H9 (cell line): ENCODE measurements at regions not wholly inside any gene's neighbourhood (a gene's known extent, or its start where the extent isn't known, plus 50 kb on each side); places are given as distances from the start of the nearest gene placed in this dataset.

Experiments
- DNase-seq: peaks from one replicate; pipeline ENCODE4 v3.0.0-alpha.2; 2017
- H2AFZ ChIP-seq: one replicate; pipeline ENCODE4 v1.6.1; 2013; ENCODE audit warnings: mild to moderate bottlenecking, low read length, control low read depth, moderate library complexity
- H2AK5ac ChIP-seq: 2 replicates; pipeline ENCODE4 v1.6.1; 2013; ENCODE audit warnings: low read length, control low read depth, mixed read lengths; ENCODE audit not compliant: insufficient read length
- H2BK120ac ChIP-seq: one replicate; pipeline ENCODE4 v1.6.1; 2013; ENCODE audit warnings: low read depth, mild to moderate bottlenecking, low read length, control low read depth, inconsistent platforms; ENCODE audit not compliant: poor library complexity, severe bottlenecking
- H2BK12ac ChIP-seq: 2 replicates; pipeline ENCODE4 v1.6.1; 2013; ENCODE audit warnings: low read length, control low read depth, mixed read lengths, low read depth; ENCODE audit not compliant: insufficient read length
- H2BK15ac ChIP-seq: 2 replicates; pipeline ENCODE4 v1.6.1; 2013; ENCODE audit warnings: low read depth, low read length, control low read depth
- H2BK20ac ChIP-seq: one replicate; pipeline ENCODE4 v1.6.1; 2013; ENCODE audit warnings: low read depth, mild to moderate bottlenecking, low read length, control low read depth, inconsistent platforms; ENCODE audit not compliant: poor library complexity, severe bottlenecking
- H2BK5ac ChIP-seq: 2 replicates; pipeline ENCODE4 v1.6.1; 2013; ENCODE audit warnings: low read length, control low read depth, mixed read lengths; ENCODE audit not compliant: insufficient read length
- H3K14ac ChIP-seq: 2 replicates; pipeline ENCODE4 v1.6.1; 2013; ENCODE audit warnings: low read length, control low read depth; ENCODE audit not compliant: insufficient read depth
- H3K18ac ChIP-seq: 2 replicates; pipeline ENCODE4 v1.6.1; 2013; ENCODE audit warnings: low read depth, mild to moderate bottlenecking, mixed read lengths, low read length, control low read depth; ENCODE audit not compliant: insufficient read length
- H3K23ac ChIP-seq: 2 replicates; pipeline ENCODE4 v1.6.1; 2013; ENCODE audit warnings: low read length, control low read depth, mixed read lengths, low read depth; ENCODE audit not compliant: insufficient read length
- H3K23me2 ChIP-seq: 2 replicates; pipeline ENCODE4 v1.6.1; 2013; ENCODE audit warnings: low read depth, mild to moderate bottlenecking, mixed read lengths, low read length, control low read depth; ENCODE audit not compliant: insufficient read length, poor library complexity, severe bottlenecking
- H3K27ac ChIP-seq: 2 replicates; pipeline ENCODE4 v1.5.1; 2013; ENCODE audit warnings: low read length, control low read depth, mixed read lengths, low read depth; ENCODE audit not compliant: insufficient read length
- H3K27me3 ChIP-seq: 2 replicates; pipeline ENCODE4 v1.6.1; 2013; ENCODE audit warnings: low read length, control low read depth, inconsistent platforms; ENCODE audit not compliant: insufficient read depth
- H3K4ac ChIP-seq: 2 replicates; pipeline ENCODE4 v1.6.1; 2013; ENCODE audit warnings: low read depth, mild to moderate bottlenecking, control low read depth, inconsistent platforms, low read length, moderate library complexity
- H3K4me1 ChIP-seq: 2 replicates; pipeline ENCODE4 v1.6.1; 2013; ENCODE audit warnings: low read length, control low read depth, inconsistent platforms; ENCODE audit not compliant: insufficient read depth
- H3K4me2 ChIP-seq: 2 replicates; pipeline ENCODE4 v1.6.1; 2013; ENCODE audit warnings: low read length, control low read depth, mixed read lengths; ENCODE audit not compliant: insufficient read length, insufficient read depth
- H3K56ac ChIP-seq: 2 replicates; pipeline ENCODE4 v1.6.1; 2013; ENCODE audit warnings: low read depth, mild to moderate bottlenecking, mixed read lengths, low read length, control low read depth; ENCODE audit not compliant: insufficient read length
- H3K79me1 ChIP-seq: 2 replicates; pipeline ENCODE4 v1.6.1; 2013; ENCODE audit warnings: low read depth, mild to moderate bottlenecking, moderate library complexity, low read length, control low read depth, inconsistent platforms; ENCODE audit not compliant: insufficient read depth, poor library complexity, severe bottlenecking
- H3K79me2 ChIP-seq: 2 replicates; pipeline ENCODE4 v1.6.1; 2013; ENCODE audit warnings: low read length, control low read depth, inconsistent platforms; ENCODE audit not compliant: insufficient read depth
- H3K9ac ChIP-seq: 2 replicates; pipeline ENCODE4 v1.6.1; 2013; ENCODE audit warnings: low read length, control low read depth, mixed read lengths; ENCODE audit not compliant: insufficient read length; ENCODE audit errors: extremely low read depth
- H3K9me3 ChIP-seq: one replicate; pipeline ENCODE4 v1.6.1; 2013; ENCODE audit warnings: low read depth, low read length, inconsistent platforms; ENCODE audit not compliant: control insufficient read depth
- H3T11ph ChIP-seq: one replicate; pipeline ENCODE4 v1.6.1; 2013; ENCODE audit warnings: mild to moderate bottlenecking, low read length, control low read depth, inconsistent platforms
- H4K20me1 ChIP-seq: one replicate; pipeline ENCODE4 v1.6.1; 2013; ENCODE audit not compliant: control insufficient read depth, insufficient read length, insufficient read depth
- H4K5ac ChIP-seq: 2 replicates; pipeline ENCODE4 v1.6.1; 2013; ENCODE audit warnings: low read depth, mild to moderate bottlenecking, mixed read lengths, low read length, control low read depth; ENCODE audit not compliant: insufficient read length
- H4K8ac ChIP-seq: replicated peaks from 2 replicates; pipeline ENCODE4 v1.6.1; 2013; ENCODE audit warnings: low read length, control low read depth, mixed read lengths, low read depth; ENCODE audit not compliant: insufficient read length
- H4K91ac ChIP-seq: 2 replicates; pipeline ENCODE4 v1.6.1; 2013; ENCODE audit warnings: low read depth, mild to moderate bottlenecking, moderate library complexity, mixed read lengths, low read length, control low read depth; ENCODE audit not compliant: insufficient read length
- H3K27ac Mint-ChIP-seq, 3 experiments: 2 replicates in 2 of 3; 3 replicates in 1 of 3; pipeline ENCODE4 v1.8.0; 2020 to 2021; ENCODE audit warnings: mixed read lengths in 3 of 3, mild to moderate bottlenecking in 1 of 3, moderate library complexity in 1 of 3
- H3K27me3 Mint-ChIP-seq: 2 replicates; pipeline ENCODE4 v1.8.0; 2021; ENCODE audit warnings: low read depth, mild to moderate bottlenecking, moderate library complexity, mixed read lengths
- H3K36me3 Mint-ChIP-seq, 3 experiments: 2 replicates in 2 of 3; 3 replicates in 1 of 3; pipeline ENCODE4 v1.8.0; 2020 to 2021; ENCODE audit warnings: low read depth in 3 of 3, mixed read lengths in 3 of 3; ENCODE audit not compliant: insufficient read depth in 1 of 3
- H3K4me1 Mint-ChIP-seq, 2 experiments: 2 replicates each; pipeline ENCODE4 v1.8.0; 2020; ENCODE audit warnings: mixed read lengths in 2 of 2
- H3K4me3 Mint-ChIP-seq, 2 experiments: 2 replicates in 1 of 2; 3 replicates in 1 of 2; pipeline ENCODE4 v1.8.0; 2020 to 2021; ENCODE audit warnings: mild to moderate bottlenecking in 2 of 2, mixed read lengths in 2 of 2, moderate library complexity in 1 of 2
- H3K9me3 Mint-ChIP-seq, 2 experiments: 2 replicates in 1 of 2; 3 replicates in 1 of 2; pipeline ENCODE4 v1.8.0; 2020; ENCODE audit warnings: mild to moderate bottlenecking in 2 of 2, mixed read lengths in 2 of 2, moderate library complexity in 1 of 2
- WGBS: extraction: QIAGEN DNeasy Blood & Tissue Kit; methylation state at CpG from one replicate; pipeline ENCODE4 v1.1.7; 2013; ENCODE audit warnings: missing lambda C conversion rate, low lambda C conversion rate, mixed read lengths; ENCODE audit not compliant: insufficient read length; ENCODE audit errors: extremely low coverage; 5-methylcytosine and 5-hydroxymethylcytosine counted together
- TF ChIP-seq, protein P1 (sequence below): fragments of 200-600 bp; sonication (generic); conservative IDR thresholded peaks from 3 replicates; pipeline ENCODE4 v1.8.0; 2021; ENCODE audit warnings: antibody characterized with exemption, mild to moderate bottlenecking

DNA sequence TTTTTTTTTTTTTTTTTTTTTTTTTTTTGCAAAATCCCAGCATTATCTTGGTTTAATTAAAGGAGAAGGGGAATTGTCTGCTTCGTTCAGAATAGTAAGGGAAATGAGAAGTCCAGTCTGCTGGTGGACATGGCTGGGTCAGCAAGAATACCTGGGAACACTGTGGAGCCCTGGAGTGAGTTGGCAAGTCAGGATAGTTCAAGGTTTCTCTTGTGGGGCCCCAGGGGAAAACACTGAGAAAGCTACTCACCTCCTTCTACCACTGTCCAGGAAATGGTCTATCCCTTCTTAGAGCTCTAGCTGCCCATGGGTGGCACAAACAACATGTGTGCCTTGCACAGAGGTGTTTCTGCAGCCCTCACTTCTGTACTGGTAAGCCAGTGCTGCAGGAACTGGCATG, 169.1 kb upstream of the SIX2 start:
- Histone ChIP-seq H3T11ph (no peak overlapping the region), H3K18ac (no peak overlapping the region), H3K56ac (no peak overlapping the region), H2BK20ac (no peak overlapping the region), H3K23ac (no peak overlapping the region), H2BK15ac (no peak overlapping the region), H3K4me2 (no peak overlapping the region), H3K14ac (no peak overlapping the region), H3K9ac (no peak overlapping the region), H4K8ac (no peak overlapping the region), H3K27me3 (no peaks in the 10 kb centered on the region), H2BK5ac (no peak overlapping the region), H2BK12ac (no peak overlapping the region), H3K27ac (no peak overlapping the region), H2BK120ac (no peak overlapping the region), H3K4me1 (no peaks in the 10 kb centered on the region), H4K5ac (no peak overlapping the region), H4K91ac (no peak overlapping the region), H3K79me2 (no peaks in the 10 kb centered on the region), H3K79me1 (no peaks in the 10 kb centered on the region), H3K9me3 (no peaks in the 10 kb centered on the region), H2AK5ac (no peak overlapping the region), H4K20me1 (no peaks in the 10 kb centered on the region), H2AFZ (no peak overlapping the region), H3K4ac (no peak overlapping the region), H3K23me2 (no peaks in the 10 kb centered on the region)
- Mint-ChIP-seq H3K27me3 (peaks cover 9% of the 10 kb centered on the region), H3K36me3 (peaks cover 0 to 5% (median 0%) of the 10 kb centered on the region in 3 experiments; a peak in 1 of 7 replicates), H3K27ac (no peak overlapping the region), H3K4me3 (no peak overlapping the region), H3K4me1 (peaks cover 11 to 12% of the 10 kb centered on the region in 2 experiments), H3K9me3 (peaks cover 0 to 6% of the 10 kb centered on the region in 2 experiments; a peak in 1 of 5 replicates)
- WGBS: no CpG with 5 or more reads among the region's 1 CpG
- no peak for DNase-seq
- TF ChIP-seq, protein P1, sequence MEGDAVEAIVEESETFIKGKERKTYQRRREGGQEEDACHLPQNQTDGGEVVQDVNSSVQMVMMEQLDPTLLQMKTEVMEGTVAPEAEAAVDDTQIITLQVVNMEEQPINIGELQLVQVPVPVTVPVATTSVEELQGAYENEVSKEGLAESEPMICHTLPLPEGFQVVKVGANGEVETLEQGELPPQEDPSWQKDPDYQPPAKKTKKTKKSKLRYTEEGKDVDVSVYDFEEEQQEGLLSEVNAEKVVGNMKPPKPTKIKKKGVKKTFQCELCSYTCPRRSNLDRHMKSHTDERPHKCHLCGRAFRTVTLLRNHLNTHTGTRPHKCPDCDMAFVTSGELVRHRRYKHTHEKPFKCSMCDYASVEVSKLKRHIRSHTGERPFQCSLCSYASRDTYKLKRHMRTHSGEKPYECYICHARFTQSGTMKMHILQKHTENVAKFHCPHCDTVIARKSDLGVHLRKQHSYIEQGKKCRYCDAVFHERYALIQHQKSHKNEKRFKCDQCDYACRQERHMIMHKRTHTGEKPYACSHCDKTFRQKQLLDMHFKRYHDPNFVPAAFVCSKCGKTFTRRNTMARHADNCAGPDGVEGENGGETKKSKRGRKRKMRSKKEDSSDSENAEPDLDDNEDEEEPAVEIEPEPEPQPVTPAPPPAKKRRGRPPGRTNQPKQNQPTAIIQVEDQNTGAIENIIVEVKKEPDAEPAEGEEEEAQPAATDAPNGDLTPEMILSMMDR: no peak
